K562 (cell line): ENCODE measurements at regions not wholly inside any gene's neighbourhood (a gene's known extent, or its start where the extent isn't known, plus 50 kb on each side); places are given as distances from the start of the nearest gene placed in this dataset.

Experiments
- ATAC-seq: fragments of 200-7000 bp; cut with Tn5 transposase; 3 replicates; pipeline ENCODE4 v1.9.1; 2020; ENCODE audit warnings: moderate library complexity
- BruUV-seq: library from RNA; stranded (reverse); fragments of 400-500 nt; replicated peaks from 2 replicates; lab custom pipeline; 2021; lab: Mats Ljungman, UMichigan
- CTCF ChIA-PET: fragments of 300-600 bp; formaldehyde crosslinking; extraction: SDS; loops from one replicate; lab custom pipeline; 2021; ENCODE audit warnings: low intra/inter-chr PET ratio; lab: Yijun Ruan, JAX
- POLR2A ChIA-PET: fragments of 300-600, 350-650 bp; sonication (Branson Sonifier 250); formaldehyde crosslinking; extraction: SDS; loops from one replicate; lab custom pipeline; 2021; ENCODE audit warnings: antibody characterized with exemption, inconsistent platforms; lab: Yijun Ruan, JAX
- DNase-seq, 4 experiments: peaks; one replicate each; pipeline versions ENCODE4 v3.0.0 to v3.0.0-alpha.2; 2011 to 2018; ENCODE audit warnings: low spot score in 3 of 4, mixed read lengths in 3 of 4; ENCODE audit errors: extremely low read depth in 1 of 4
- FAIRE-seq: peaks from 2 replicates; lab custom pipeline; 2011; peaks lifted over from hg19 to GRCh38; lab: Jason Lieb, UNC
- H2AFZ ChIP-seq: 2 replicates; pipeline ENCODE4 v1.6.0; 2011; ENCODE audit warnings: low read depth, low read length, control low read depth, inconsistent platforms
- H3K27ac ChIP-seq: fragments of 200-600 bp; 3 replicates; pipeline ENCODE4 v1.8.0; 2011; ENCODE audit warnings: low read depth, mild to moderate bottlenecking, control low read depth, inconsistent platforms, low read length, moderate library complexity, mixed read lengths; ENCODE audit errors: extremely low read depth
- H3K27me3 ChIP-seq, 2 experiments: fragments of 300-600 bp in 1 of 2; 2 replicates in 1 of 2; 3 replicates in 1 of 2; pipeline versions ENCODE4 v1.6.0 to v1.8.0; 2011; ENCODE audit warnings: inconsistent platforms in 2 of 2, low read length in 2 of 2, mild to moderate bottlenecking in 1 of 2, mixed read lengths in 1 of 2, moderate library complexity in 1 of 2; ENCODE audit not compliant: control insufficient read depth in 2 of 2, insufficient read depth in 2 of 2
- H3K36me3 ChIP-seq: fragments of 300-600 bp; 3 replicates; pipeline ENCODE4 v1.8.0; 2011; ENCODE audit warnings: mild to moderate bottlenecking, low read length, inconsistent platforms; ENCODE audit not compliant: control insufficient read depth, insufficient read depth
- H3K4me1 ChIP-seq, 2 experiments: fragments of 200-600 bp in 1 of 2; replicated peaks in 1 of 2; 2 replicates in 1 of 2; 3 replicates in 1 of 2; pipeline versions ENCODE4 v1.5.1 to v1.8.0; 2011; ENCODE audit warnings: inconsistent platforms in 2 of 2, low read length in 2 of 2, mild to moderate bottlenecking in 1 of 2, mixed read lengths in 1 of 2, moderate library complexity in 1 of 2; ENCODE audit not compliant: control insufficient read depth in 2 of 2, insufficient read depth in 2 of 2
- H3K4me2 ChIP-seq: 2 replicates; pipeline ENCODE4 v1.6.1; 2011; ENCODE audit warnings: low read length, control low read depth, inconsistent platforms, mixed read lengths; ENCODE audit not compliant: insufficient read depth
- H3K4me3 ChIP-seq: fragments of 200-600 bp; sonication (generic), shearing (Covaris generic); 2 replicates; pipeline ENCODE4 v1.5.1; 2016; ENCODE audit warnings: control low read depth, inconsistent platforms
- H3K79me2 ChIP-seq: fragments of 200-600 bp; 3 replicates; pipeline ENCODE4 v1.8.0; 2011; ENCODE audit warnings: low read length, inconsistent platforms; ENCODE audit not compliant: control insufficient read depth, insufficient read depth
- H3K9ac ChIP-seq, 2 experiments: 2 replicates each; pipeline versions ENCODE4 v1.6.0 to v1.6.1; 2011; ENCODE audit warnings: low read depth in 2 of 2, low read length in 2 of 2, control low read depth in 1 of 2, inconsistent platforms in 1 of 2, mild to moderate bottlenecking in 1 of 2, mixed read lengths in 1 of 2; ENCODE audit not compliant: insufficient read depth in 1 of 2
- H3K9me1 ChIP-seq: one replicate; pipeline ENCODE4 v1.6.0; 2011; ENCODE audit warnings: inconsistent platforms, mild to moderate bottlenecking, low read length, moderate library complexity; ENCODE audit not compliant: control insufficient read depth, insufficient read depth
- H3K9me3 ChIP-seq: replicated peaks from 2 replicates; pipeline ENCODE4 v1.5.1; 2011; ENCODE audit warnings: low read depth, low read length, inconsistent platforms; ENCODE audit not compliant: control insufficient read depth, insufficient read depth
- H4K20me1 ChIP-seq: replicated peaks from 2 replicates; pipeline ENCODE4 v1.6.1; 2011; ENCODE audit warnings: low read length, inconsistent platforms, mixed read lengths; ENCODE audit not compliant: control insufficient read depth, insufficient read depth
- BRD4 ChIP-seq: fragments of 200-600 bp; sonication (generic); IDR thresholded peaks from 2 replicates; pipeline ENCODE4 v1.6.1; 2017; ENCODE audit warnings: inconsistent platforms
- CBX3 ChIP-seq, 2 experiments: IDR thresholded peaks; 1 replicate in 1 of 2; 2 replicates in 1 of 2; pipeline ENCODE4 v1.6.1; 2012; ENCODE audit warnings: inconsistent platforms in 2 of 2, low read length in 2 of 2, borderline replicate concordance in 1 of 2, control low read depth in 1 of 2
- CBX5 ChIP-seq: IDR thresholded peaks from 2 replicates; pipeline ENCODE4 v1.6.1; 2014; ENCODE audit warnings: low read depth, borderline replicate concordance
- E2F5 ChIP-seq: sonication (generic); formaldehyde crosslinking; IDR thresholded peaks from 2 replicates; pipeline ENCODE4 v1.8.0; 2022; ENCODE audit warnings: mild to moderate bottlenecking, missing genetic modification reagents
- GATAD2A ChIP-seq: fragments of 450-650 bp; IDR thresholded peaks from 2 replicates; pipeline ENCODE4 v1.6.1; 2017
- MTA2 ChIP-seq: fragments of 450-650 bp; IDR thresholded peaks from 2 replicates; pipeline ENCODE4 v1.6.1; 2016; ENCODE audit warnings: low read depth
- NONO ChIP-seq, 2 experiments: fragments of 200-400 bp in 1 of 2; fragments of 450-650 bp in 1 of 2; formaldehyde crosslinking in 1 of 2; IDR thresholded peaks; 2 replicates each; pipeline ENCODE4 v1.6.1; 2017; ENCODE audit warnings: low read depth in 2 of 2, mild to moderate bottlenecking in 2 of 2, moderate library complexity in 2 of 2, low read length in 1 of 2
- NR1H2 ChIP-seq: sonication (generic); formaldehyde crosslinking; IDR thresholded peaks from 2 replicates; pipeline ENCODE4 v1.4.0; 2020; ENCODE audit warnings: mild to moderate bottlenecking, missing genetic modification reagents
- PTRF ChIP-seq: fragments of 450-650 bp; IDR thresholded peaks from 2 replicates; pipeline ENCODE4 v1.6.1; 2016; ENCODE audit warnings: mild to moderate bottlenecking, missing genetic modification characterization, missing compliant biosample characterization
- RB1 ChIP-seq: fragments of 450-650 bp; IDR thresholded peaks from 2 replicates; pipeline ENCODE4 v1.6.1; 2017; ENCODE audit warnings: low read depth, mild to moderate bottlenecking
- RFX5 ChIP-seq: IDR thresholded peaks from 2 replicates; pipeline ENCODE4 v1.6.1; 2011; ENCODE audit warnings: low read depth, mild to moderate bottlenecking, improper control_type of control experiment, low read length
- ZBTB40 ChIP-seq, 2 experiments: fragments of 450-650 bp in 1 of 2; sonication (generic) in 1 of 2; formaldehyde crosslinking in 1 of 2; IDR thresholded peaks; 2 replicates each; pipeline versions ENCODE4 v1.7.1 to v1.9.0; 2016 to 2022; ENCODE audit warnings: inconsistent platforms in 1 of 2, mild to moderate bottlenecking in 1 of 2, missing genetic modification reagents in 1 of 2
- WGBS: fragments of 100-300 bp; shearing (Covaris generic); methylation state at CpG from one replicate; pipeline ENCODE4 v1.1.6; 2016; ENCODE audit warnings: low coverage, mixed read lengths; ENCODE audit not compliant: insufficient coverage; ENCODE audit errors: missing lambda C conversion rate; 5-methylcytosine and 5-hydroxymethylcytosine counted together
- in situ Hi-C: fragments of 300-500 bp; cut with MboI; formaldehyde crosslinking; loops from 4 replicates; pipeline ENCODE4 v1.15.0; 2018; ENCODE audit warnings: inconsistent platforms, mixed read lengths
- intact Hi-C: fragments of 100-400 bp; cut with micrococcal nuclease; formaldehyde crosslinking; loops from 2 replicates; pipeline ENCODE4 v1.14.2; 2022

- no peak for TF ChIP-seq GATAD2A
- no peak for TF ChIP-seq MTA2
- TF ChIP-seq CBX5 = no peak
- TF ChIP-seq PTRF (tag) = no peak
- TF ChIP-seq RFX5 = no peak
- no peak for TF ChIP-seq CBX3 (IDR thresholded peaks at IDR 0.05; ENCODE audit: borderline replicate concordance in 1 of 2, low read length in 2 of 2)
- TF ChIP-seq NONO (IDR thresholded peaks at IDR 0.05; ENCODE audit: low read depth in 2 of 2, low read length in 1 of 2) = no peak
- no peak for TF ChIP-seq ZBTB40 (IDR thresholded peaks at IDR 0.05)
- TF ChIP-seq ZBTB40 (CRISPR knock-in tag; IDR thresholded peaks at IDR 0.05) = no peak
- no peak for TF ChIP-seq NR1H2 (CRISPR knock-in tag)
- TF ChIP-seq E2F5 (CRISPR knock-in tag) = no peak
- TF ChIP-seq RB1 = no peak
- no peak for TF ChIP-seq BRD4
- Histone ChIP-seq H3K79me2 (no peaks in the 10 kb centered on the region), H3K27ac (no peak overlapping the region), H3K9me3 (no peaks in the 10 kb centered on the region), H3K27me3 (peaks cover 0 to 8% of the 10 kb centered on the region in 2 experiments; a peak in 1 of 5 replicates), H3K9ac (no peak overlapping the region), H3K36me3 (no peaks in the 10 kb centered on the region), H3K4me3 (no peak overlapping the region), H4K20me1 (no peaks in the 10 kb centered on the region), H3K9me1 (no peaks in the 10 kb centered on the region), H3K4me1 (no peaks in the 10 kb centered on the region), H2AFZ (no peak overlapping the region), H3K4me2 (no peak overlapping the region)
- CTCF ChIA-PET = no interaction called here
- DNase-seq (no peak), ATAC-seq (no peak), FAIRE-seq (no peak)
- in situ Hi-C loops = no loop called here
- intact Hi-C loops = loop anchor here (10.0 kb wide), 1 partner anchor 1284 kb away; no protein-coding TSS in a partner anchor
- POLR2A ChIA-PET = interaction anchor here (0.7 kb wide), 1 partner anchor 11 kb away, joined by 3 read pairs; no protein-coding TSS in a partner anchor
- BruUV-seq = no TSS peak
- 4% methylated on average over 5 of the region's 5 CpGs for WGBS
Measured at GRCh38 chr6:151671195-151671594, 136.3 kb upstream of the ESR1 start.
